Transverse colon (tissue), 4 donors: ENCODE measurements at regions not wholly inside any gene's neighbourhood (a gene's known extent, or its start where the extent isn't known, plus 50 kb on each side); places are given as distances from the start of the nearest gene placed in this dataset.
"Not testable (repeated sequence)": the region's sequence is repeated elsewhere in the genome, so short reads cannot be mapped to it uniquely, and the experiment has no call there.

Experiments used
- CTCF ChIP-seq, 5 experiments: fragments of 200-600 bp in 3 of 5; fragments of 450-650 bp in 2 of 5; sonication (generic) in 3 of 5; IDR thresholded peaks; 1 replicate in 2 of 5; 2 replicates in 3 of 5; pipeline ENCODE4 v1.5.1; 2016 to 2017; ENCODE audit warnings: antibody characterized with exemption in 5 of 5, inconsistent platforms in 3 of 5, mild to moderate bottlenecking in 2 of 5, moderate library complexity in 1 of 5
- EP300 ChIP-seq: sonication (generic); formaldehyde crosslinking; IDR thresholded peaks from one replicate; pipeline ENCODE4 v1.6.1; 2017; ENCODE audit warnings: antibody characterized with exemption, low read depth
- POLR2A ChIP-seq: fragments of 450-650 bp; IDR thresholded peaks from one replicate; pipeline ENCODE4 v1.6.1; 2016; ENCODE audit warnings: antibody characterized with exemption, mild to moderate bottlenecking, moderate library complexity
- POLR2AphosphoS5 ChIP-seq, 3 donors: sonication (generic); formaldehyde crosslinking; IDR thresholded peaks; one replicate each; pipeline ENCODE4 v1.6.1; 2016; ENCODE audit warnings: antibody characterized with exemption in 3 of 3

- not testable (repeated sequence) for TF ChIP-seq CTCF (IDR thresholded peaks at IDR 0.05); POLR2A; POLR2AphosphoS5 (IDR thresholded peaks at IDR 0.05); EP300
Measured at GRCh38 chr12:9468144-9468543, 139.6 kb downstream of the KLRB1 start.
